Stimulated activated CD8-positive, alpha-beta memory T cell treated with anti-CD3 and anti-CD28 coated beads, Interleukin-12 subunit alpha, Interleukin-12 subunit beta, amount 100 ng/mL, for 24 hours (primary cell): ENCODE measurements at regions not wholly inside any gene's neighbourhood (a gene's known extent, or its start where the extent isn't known, plus 50 kb on each side); places are given as distances from the start of the nearest gene placed in this dataset.
"Not testable (repeated sequence)": the region's sequence is repeated elsewhere in the genome, so short reads cannot be mapped to it uniquely, and the experiment has no call there.

ENCODE experiments used
- DNase-seq: peaks from one replicate; pipeline ENCODE4 v3.0.0-alpha.2; 2020; ENCODE audit errors: extremely low read depth

GRCh38 chr3:177894081-177894728, 642.0 kb upstream of the KCNMB2 start:
- no peak for DNase-seq

- DNase-seq: no peak
These were observed 638.1 kb upstream of the KCNMB2 start for GRCh38 chr3:177898185-177898584.

- DNase-seq: no peak
These were observed 636.8 kb upstream of the KCNMB2 start for GRCh38 chr3:177899275-177900067.

- DNase-seq: no peak
These were observed 633.4 kb upstream of the KCNMB2 start for GRCh38 chr3:177902876-177903275.

GRCh38 chr3:177904621-177905020, 631.6 kb upstream of the KCNMB2 start:
- no peak for DNase-seq

- no peak for DNase-seq
These were observed 630.8 kb upstream of the KCNMB2 start for GRCh38 chr3:177905173-177906125.

GRCh38 chr3:177906126-177906511, 630.1 kb upstream of the KCNMB2 start:
- no peak for DNase-seq

GRCh38 chr3:177906578-177907229, 629.5 kb upstream of the KCNMB2 start:
- DNase-seq: no peak

- not testable (repeated sequence) for DNase-seq
These were observed 626.7 kb upstream of the KCNMB2 start for GRCh38 chr3:177909530-177909929.

GRCh38 chr3:177914224-177914623, 622.0 kb upstream of the KCNMB2 start:
- DNase-seq: no peak

- no peak for DNase-seq
These were observed 619.8 kb upstream of the KCNMB2 start for GRCh38 chr3:177916461-177916860.

- no peak for DNase-seq
These were observed 618.9 kb upstream of the KCNMB2 start for GRCh38 chr3:177917234-177917861.

GRCh38 chr3:177921153-177921552, 615.1 kb upstream of the KCNMB2 start:
- no peak for DNase-seq

- DNase-seq: no peak
These were observed 612.0 kb upstream of the KCNMB2 start for GRCh38 chr3:177924261-177924660.

GRCh38 chr3:177928172-177928873, 607.9 kb upstream of the KCNMB2 start:
- no peak for DNase-seq

GRCh38 chr3:177929310-177929709, 606.9 kb upstream of the KCNMB2 start:
- DNase-seq: no peak

- DNase-seq: no peak
These were observed 605.5 kb upstream of the KCNMB2 start for GRCh38 chr3:177930771-177931170.

- DNase-seq: no peak
These were observed 604.9 kb upstream of the KCNMB2 start for GRCh38 chr3:177931346-177931745.

GRCh38 chr3:177932346-177932745, 603.9 kb upstream of the KCNMB2 start:
- DNase-seq: no peak
